ENCODE measurements at regions not wholly inside any gene's neighbourhood (a gene's known extent, or its start where the extent isn't known, plus 50 kb on each side); places are given as distances from the start of the nearest gene placed in this dataset.
"Not testable (repeated sequence)": the region's sequence is repeated elsewhere in the genome, so short reads cannot be mapped to it uniquely, and the experiment has no call there.

GRCh38 chr15:35936284-35936683 lies 390.3 kb upstream of the DPH6 start:
- DNase-seq = no peak

- no peak for DNase-seq
These were observed 391.4 kb upstream of the DPH6 start for GRCh38 chr15:35937380-35937779.

GRCh38 chr15:35944945-35945585 lies 399.1 kb upstream of the DPH6 start:
- no peak for DNase-seq

- DNase-seq = no peak
These were observed 407.5 kb upstream of the DPH6 start for GRCh38 chr15:35953424-35953823.

- no peak for DNase-seq
These were observed 410.1 kb upstream of the DPH6 start for GRCh38 chr15:35956056-35956455.

GRCh38 chr15:35958021-35958420 lies 412.1 kb upstream of the DPH6 start:
- no peak for DNase-seq

GRCh38 chr15:35958975-35959374 lies 413.0 kb upstream of the DPH6 start:
- no peak for DNase-seq

GRCh38 chr15:35963326-35963725 lies 417.4 kb upstream of the DPH6 start:
- no peak for DNase-seq

GRCh38 chr15:35966781-35967180 lies 420.8 kb upstream of the DPH6 start:
- DNase-seq = no peak

- DNase-seq = not testable (repeated sequence)
These were observed 422.0 kb upstream of the DPH6 start for GRCh38 chr15:35967968-35968367.

- DNase-seq = no peak
These were observed 427.1 kb upstream of the DPH6 start for GRCh38 chr15:35973029-35973428.

GRCh38 chr15:35974052-35974451 lies 428.1 kb upstream of the DPH6 start:
- no peak for DNase-seq

GRCh38 chr15:35975941-35976340 lies 430.0 kb upstream of the DPH6 start:
- no peak for DNase-seq

GRCh38 chr15:35979608-35980007 lies 433.6 kb upstream of the DPH6 start:
- no peak for DNase-seq

GRCh38 chr15:35980719-35981118 lies 434.8 kb upstream of the DPH6 start:
- no peak for DNase-seq

GRCh38 chr15:35986191-35986721 lies 440.3 kb upstream of the DPH6 start:
- DNase-seq = no peak

- no peak for DNase-seq
These were observed 441.1 kb upstream of the DPH6 start for GRCh38 chr15:35987056-35987455.

GRCh38 chr15:35991386-35991785 lies 445.4 kb upstream of the DPH6 start:
- DNase-seq = no peak

GRCh38 chr15:35992791-35993190 lies 446.8 kb upstream of the DPH6 start:
- DNase-seq = no peak

GRCh38 chr15:35993196-35993595 lies 447.2 kb upstream of the DPH6 start:
- no peak for DNase-seq

GRCh38 chr15:35994876-35995275 lies 448.9 kb upstream of the DPH6 start:
- DNase-seq = no peak

GRCh38 chr15:35998663-35999602 lies 453.0 kb upstream of the DPH6 start:
- DNase-seq = no peak

GRCh38 chr15:36004891-36005490 lies 459.0 kb upstream of the DPH6 start:
- DNase-seq = no peak

GRCh38 chr15:36005542-36005941 lies 459.6 kb upstream of the DPH6 start:
- DNase-seq = no peak
